Panc1 (cell line): ENCODE measurements at regions not wholly inside any gene's neighbourhood (a gene's known extent, or its start where the extent isn't known, plus 50 kb on each side); places are given as distances from the start of the nearest gene placed in this dataset.

ENCODE experiments used
- ATAC-seq: fragments of 200-7000 bp; cut with Tn5 transposase; 2 replicates; pipeline ENCODE4 v1.9.1; 2020; ENCODE audit warnings: mild to moderate bottlenecking, moderate library complexity
- BruUV-seq: library from RNA; stranded (reverse); fragments of 400-500 nt; replicated peaks from 2 replicates; lab custom pipeline; 2021; lab: Mats Ljungman, UMichigan
- CTCF ChIA-PET: fragments of 300-600 bp; sonication (Branson Sonifier 250); formaldehyde crosslinking; loops from one replicate; lab custom pipeline; 2022; ENCODE audit warnings: antibody characterized with exemption; lab: Charles Lee
- POLR2A ChIA-PET: fragments of 300-600 bp; sonication (Branson Sonifier 250); formaldehyde crosslinking; loops from one replicate; lab custom pipeline; 2022; ENCODE audit warnings: antibody characterized with exemption; lab: Charles Lee
- DNase-seq: peaks from one replicate; pipeline ENCODE4 v3.0.0-alpha.2; 2010; ENCODE audit warnings: low read depth, low spot score
- H3K27ac ChIP-seq: 2 replicates; pipeline ENCODE4 v1.5.1; 2011; ENCODE audit warnings: mild to moderate bottlenecking, low read length, inconsistent platforms
- H3K27me3 ChIP-seq: fragments of 200-500 bp; sonication (Bioruptor generic); 2 replicates; pipeline ENCODE4 v1.6.0; 2014; ENCODE audit warnings: low read length, inconsistent platforms; ENCODE audit not compliant: control insufficient read depth, insufficient read depth
- H3K36me3 ChIP-seq: fragments of 200-500 bp; sonication (Bioruptor generic); 2 replicates; pipeline ENCODE4 v1.5.1; 2014; ENCODE audit warnings: inconsistent platforms, mild to moderate bottlenecking, low read length, moderate library complexity; ENCODE audit not compliant: control insufficient read depth, insufficient read depth
- H3K4me1 ChIP-seq: 2 replicates; pipeline ENCODE4 v1.5.1; 2011; ENCODE audit warnings: inconsistent platforms, mild to moderate bottlenecking, low read length, moderate library complexity; ENCODE audit not compliant: control insufficient read depth, insufficient read depth
- H3K4me3 ChIP-seq, 2 experiments: 2 replicates each; pipeline ENCODE4 v1.5.1; 2011 to 2012; ENCODE audit warnings: low read depth in 2 of 2, low read length in 2 of 2, mild to moderate bottlenecking in 2 of 2, inconsistent platforms in 1 of 2, moderate library complexity in 1 of 2
- H3K9me3 ChIP-seq: fragments of 200-500 bp; sonication (Bioruptor generic); 2 replicates; pipeline ENCODE4 v1.5.1; 2014; ENCODE audit warnings: low read depth, mild to moderate bottlenecking, inconsistent platforms, low read length, moderate library complexity; ENCODE audit not compliant: control insufficient read depth, insufficient read depth
- CTCF ChIP-seq: fragments of 450-650 bp; IDR thresholded peaks from 2 replicates; pipeline ENCODE4 v1.5.1; 2017; ENCODE audit warnings: mild to moderate bottlenecking
- POLR2AphosphoS5 ChIP-seq: IDR thresholded peaks from 2 replicates; pipeline ENCODE4 v1.6.1; 2012; ENCODE audit warnings: mild to moderate bottlenecking, low read depth, low read length, moderate library complexity
- REST ChIP-seq, 2 experiments: IDR thresholded peaks; 2 replicates each; pipeline ENCODE4 v1.6.1; 2011 to 2012; ENCODE audit warnings: low read depth in 2 of 2, control low read depth in 1 of 2, low read length in 1 of 2, mild to moderate bottlenecking in 1 of 2, moderate library complexity in 1 of 2; ENCODE audit not compliant: insufficient read depth in 1 of 2
- SIN3A ChIP-seq: IDR thresholded peaks from 2 replicates; pipeline ENCODE4 v1.6.1; 2012; ENCODE audit warnings: low read depth, mild to moderate bottlenecking, low read length, moderate library complexity, borderline replicate concordance; ENCODE audit not compliant: insufficient read depth
- TCF7L2 ChIP-seq: IDR thresholded peaks from 2 replicates; pipeline ENCODE4 v1.6.1; 2011; ENCODE audit warnings: mild to moderate bottlenecking, low read depth, low read length, inconsistent platforms
- in situ Hi-C: cut with HindIII; loops from 2 replicates; pipeline ENCODE4 v1.10.0; 2016; ENCODE audit warnings: low sequenced_read_pairs, low pct_unique_long_range_greater_than_20kb
- intact Hi-C: fragments of 100-400 bp; cut with micrococcal nuclease; formaldehyde crosslinking; loops from one replicate; pipeline ENCODE4 v1.10.0; 2022; ENCODE audit not compliant: unreplicated experiment

GRCh38 chr1:5563861-5564577 is 428.2 kb downstream of the NPHP4 start:
- no peaks in the 10 kb centered on the region for H3K4me1 ChIP-seq
- TF ChIP-seq REST (IDR thresholded peaks at IDR 0.05; ENCODE audit: insufficient read depth in 1 of 2, low read depth in 2 of 2, low read length in 1 of 2) = no peak
- no peak for TF ChIP-seq TCF7L2
- TF ChIP-seq SIN3A = no peak
- TF ChIP-seq POLR2AphosphoS5 = no peak
- H3K36me3 ChIP-seq = no peaks in the 10 kb centered on the region
- H3K27me3 ChIP-seq = no peaks in the 10 kb centered on the region
- CTCF ChIA-PET = no interaction called here
- no peak overlapping the region for H3K27ac ChIP-seq
- intact Hi-C loops = no loop called here
- ATAC-seq (no peak), DNase-seq (no peak)
- no peak overlapping the region for H3K4me3 ChIP-seq
- 0 out of 2 replicates have a peak, but pooled peaks cover under 1% of the 10 kb centered on the region for H3K9me3 ChIP-seq
- no TSS peak for BruUV-seq
- POLR2A ChIA-PET = no interaction called here
- in situ Hi-C loops = no loop called here

GRCh38 chr1:5562769-5563168 is 429.5 kb downstream of the NPHP4 start:
- Histone ChIP-seq H3K4me1 (no peaks in the 10 kb centered on the region), H3K36me3 (no peaks in the 10 kb centered on the region), H3K27ac (no peak overlapping the region), H3K27me3 (no peaks in the 10 kb centered on the region), H3K9me3 (no peaks in the 10 kb centered on the region), H3K4me3 (no peak overlapping the region)
- CTCF ChIA-PET = no interaction called here
- ATAC-seq (no peak), DNase-seq (no peak)
- TF ChIP-seq TCF7L2 (no peak), SIN3A (no peak), POLR2AphosphoS5 (no peak), CTCF (no peak), REST (IDR thresholded peaks at IDR 0.05; ENCODE audit: insufficient read depth in 1 of 2, low read depth in 2 of 2, low read length in 1 of 2) (no peak)
- no TSS peak for BruUV-seq
- in situ Hi-C loops (no loop called here), intact Hi-C loops (no loop called here)
- POLR2A ChIA-PET = no interaction called here
